Embryonic facial prominence (tissue), 1 donor: ENCODE measurements at regions not wholly inside any gene's neighbourhood (a gene's known extent, or its start where the extent isn't known, plus 50 kb on each side); places are given as distances from the start of the nearest gene placed in this dataset.

Experiments
- DNase-seq: peaks from one replicate; pipeline ENCODE4 v3.0.0-alpha.2; 2016; ENCODE audit errors: extremely low spot score

DNA sequence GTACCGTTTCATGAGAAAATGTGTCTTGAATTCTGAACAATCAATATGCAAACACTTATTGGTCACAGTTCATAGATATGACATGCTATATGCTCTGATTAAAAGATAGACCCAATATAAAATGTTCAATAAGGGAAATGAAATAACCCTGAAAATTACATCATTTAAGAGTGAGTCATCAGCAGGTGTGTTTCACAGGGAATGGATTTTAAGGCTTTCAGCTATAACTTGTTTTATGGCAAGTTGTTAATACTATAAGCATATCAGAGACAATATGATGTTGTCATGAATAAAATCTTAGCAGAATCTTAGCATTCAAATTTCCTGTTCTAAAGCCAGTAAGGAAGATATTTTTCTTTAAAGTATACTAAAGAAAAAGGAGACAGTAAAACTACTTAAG is 483.4 kb upstream of the PCDH9 start:
- no peak for DNase-seq

DNA sequence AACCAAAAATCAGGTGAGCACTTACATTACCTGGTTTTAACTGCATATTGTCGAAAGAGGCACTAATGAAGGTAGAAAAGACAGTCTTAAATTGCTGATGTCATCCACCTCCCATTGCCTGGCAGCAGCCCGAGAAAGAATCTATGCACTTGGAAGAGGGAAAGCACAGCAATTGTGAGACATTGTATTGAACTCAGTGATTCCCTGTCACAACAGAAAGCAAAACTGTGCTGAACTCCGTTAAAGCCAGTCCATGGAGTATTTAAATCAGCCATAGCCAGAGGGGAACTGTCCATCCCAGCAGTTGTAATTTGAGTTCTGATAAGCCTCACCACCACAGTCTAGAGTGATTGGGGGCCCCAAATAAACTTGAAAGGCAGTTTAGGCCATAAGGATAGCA is 466.6 kb upstream of the PCDH9 start:
- DNase-seq, result no peak

DNA sequence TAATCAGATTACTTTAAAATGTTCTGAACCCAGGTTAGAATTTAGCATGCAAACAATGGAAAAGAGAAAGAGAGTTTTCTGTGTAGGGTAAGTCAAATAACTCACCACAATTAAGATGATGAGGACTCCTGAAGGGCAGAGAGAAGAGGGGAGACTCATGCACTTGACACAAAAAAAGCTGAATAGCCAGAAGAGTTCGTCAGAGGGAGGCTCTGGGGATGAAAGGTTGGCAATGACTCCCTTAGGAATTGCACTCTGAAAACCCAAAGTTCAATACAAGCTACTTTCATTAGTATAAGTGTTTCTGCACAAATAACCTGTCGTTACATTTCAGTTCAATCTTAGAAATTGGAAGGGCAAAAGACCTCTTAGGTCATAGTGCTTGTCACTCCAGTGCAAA is 434.4 kb upstream of the PCDH9 start:
- no peak for DNase-seq

DNA sequence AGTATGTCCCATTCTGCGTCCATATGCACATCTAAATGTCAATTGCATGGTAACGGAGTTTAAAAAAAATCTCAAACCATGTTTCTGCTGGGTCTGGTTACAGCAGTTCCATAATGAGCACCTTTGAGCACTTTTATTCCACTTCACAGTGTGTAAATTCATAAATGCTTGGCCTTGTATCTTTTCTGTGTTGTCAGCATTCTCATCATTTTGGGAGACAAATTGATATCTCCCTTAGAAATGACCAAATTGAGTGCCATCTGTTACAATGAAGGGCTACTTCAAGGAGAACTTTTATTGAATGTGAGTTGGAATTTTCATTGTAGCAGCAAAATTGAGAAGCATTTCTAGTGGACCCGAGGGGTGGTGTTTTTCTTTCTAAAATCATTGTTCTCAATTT is 432.9 kb upstream of the PCDH9 start:
- no peak for DNase-seq

DNA sequence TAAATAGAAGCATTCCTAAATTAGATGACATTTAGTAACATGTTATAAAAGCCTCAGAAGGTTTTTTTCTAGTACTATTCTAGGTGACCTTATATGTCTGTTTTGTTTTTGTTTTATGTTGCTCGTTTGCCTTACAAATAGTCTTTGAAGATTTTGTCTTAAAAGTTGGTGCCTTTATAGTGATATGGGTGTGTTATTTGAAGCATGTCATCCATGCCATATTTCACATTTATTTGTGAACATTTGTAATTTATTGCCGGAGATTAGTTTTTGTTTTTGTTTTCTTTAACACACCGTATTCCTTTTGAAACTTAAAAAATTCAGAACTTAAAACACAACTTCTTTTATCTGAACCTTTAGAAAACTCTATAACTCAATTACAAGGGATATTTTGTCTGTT is 422.8 kb upstream of the PCDH9 start:
- DNase-seq, result no peak

DNA sequence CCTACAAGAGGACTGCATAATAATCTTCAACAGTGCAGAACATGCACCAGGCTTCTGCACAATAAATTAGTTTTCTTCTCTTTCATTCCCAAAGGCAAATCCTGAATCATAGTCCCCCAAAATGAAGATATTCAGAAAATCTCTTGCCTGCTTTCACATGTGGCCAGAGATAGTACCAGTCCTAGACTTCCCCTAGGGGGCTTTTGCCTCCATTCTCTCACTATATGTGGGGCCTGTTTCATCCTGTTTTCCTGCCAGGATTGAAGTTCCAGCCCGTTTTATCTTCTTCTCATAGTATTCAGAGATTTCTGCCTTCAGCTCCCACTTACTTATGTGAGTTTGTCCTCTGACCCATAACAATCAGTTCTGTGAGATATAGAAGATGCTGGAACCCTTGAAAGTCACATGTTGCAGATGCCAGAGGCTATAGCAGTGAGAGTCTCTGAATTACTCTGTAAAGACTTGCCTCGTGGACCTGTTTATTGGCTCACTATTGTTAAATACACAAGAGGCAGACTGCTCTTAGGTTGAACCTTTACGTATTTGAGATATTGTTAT is 421.9 kb upstream of the PCDH9 start:
- no peak for DNase-seq

DNA sequence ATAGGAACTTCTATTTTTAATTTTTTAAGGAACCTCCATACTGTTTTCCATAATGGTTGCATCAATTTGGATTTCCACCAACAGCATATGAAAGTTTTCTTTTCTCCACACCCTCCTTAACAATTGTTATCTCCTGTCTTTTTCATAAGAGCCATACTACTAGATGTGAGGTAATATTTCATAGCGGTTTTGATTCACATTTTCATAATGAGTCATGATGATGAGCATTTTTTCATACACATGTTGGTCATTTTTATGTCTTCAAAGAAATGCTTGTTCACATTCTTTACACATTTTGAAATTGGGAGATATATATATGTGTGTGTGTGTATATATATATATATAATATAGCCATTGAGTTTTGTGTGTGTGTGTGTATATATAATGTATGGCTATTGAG is 420.3 kb upstream of the PCDH9 start:
- no peak for DNase-seq

DNA sequence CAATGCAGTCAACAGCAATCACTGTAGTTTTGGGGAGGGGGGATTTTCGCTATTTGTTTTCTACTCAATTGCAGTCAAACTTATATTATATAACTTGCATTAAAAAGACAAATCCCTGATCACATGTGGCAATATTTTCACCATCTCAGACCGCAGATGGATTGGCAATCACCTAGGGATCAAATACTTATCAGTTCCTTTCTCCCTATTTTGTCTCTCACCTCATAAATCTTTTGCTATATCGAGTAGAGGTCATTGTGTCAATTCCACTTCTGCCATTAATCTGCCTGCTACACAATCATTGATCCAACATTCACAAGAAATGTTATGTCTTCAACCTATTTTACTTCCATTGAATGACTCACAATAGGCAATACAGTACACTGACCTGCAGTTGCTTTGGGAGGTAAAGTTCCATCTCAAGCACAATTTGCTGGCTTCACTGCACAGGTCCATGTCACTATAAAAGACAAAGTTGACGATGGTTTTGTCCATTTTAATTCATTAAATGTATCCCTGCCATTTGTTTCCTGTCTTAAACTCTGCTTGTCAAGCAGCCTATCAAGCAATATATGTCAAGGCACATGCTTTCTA is 415.8 kb upstream of the PCDH9 start:
- DNase-seq, result no peak

DNA sequence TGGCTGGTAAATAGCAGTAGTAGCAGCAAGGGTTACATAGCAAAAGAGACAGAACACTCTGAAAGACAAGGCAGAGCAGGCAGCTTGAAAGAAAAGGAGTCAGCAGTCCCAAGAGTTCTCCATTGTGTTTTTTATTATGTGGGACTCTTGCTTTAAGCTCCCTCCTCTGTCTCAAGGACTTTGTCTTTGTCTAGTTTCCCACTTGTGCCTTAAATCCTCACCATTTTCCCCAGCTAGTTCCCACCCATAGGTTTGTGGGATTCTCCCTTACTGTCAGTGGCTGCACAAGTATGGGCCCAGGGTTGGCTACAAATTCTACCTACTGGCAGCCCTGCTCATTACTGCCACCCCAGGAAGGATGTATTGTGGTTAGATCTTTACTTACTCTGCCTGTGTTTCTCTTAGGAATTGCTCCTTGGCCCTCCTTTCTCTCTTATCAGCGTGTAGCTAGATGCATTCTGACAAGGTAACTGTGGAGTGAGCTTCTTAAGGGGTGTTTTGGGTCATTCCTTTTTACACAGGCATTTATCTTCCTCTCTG is 413.4 kb upstream of the PCDH9 start:
- no peak for DNase-seq

DNA sequence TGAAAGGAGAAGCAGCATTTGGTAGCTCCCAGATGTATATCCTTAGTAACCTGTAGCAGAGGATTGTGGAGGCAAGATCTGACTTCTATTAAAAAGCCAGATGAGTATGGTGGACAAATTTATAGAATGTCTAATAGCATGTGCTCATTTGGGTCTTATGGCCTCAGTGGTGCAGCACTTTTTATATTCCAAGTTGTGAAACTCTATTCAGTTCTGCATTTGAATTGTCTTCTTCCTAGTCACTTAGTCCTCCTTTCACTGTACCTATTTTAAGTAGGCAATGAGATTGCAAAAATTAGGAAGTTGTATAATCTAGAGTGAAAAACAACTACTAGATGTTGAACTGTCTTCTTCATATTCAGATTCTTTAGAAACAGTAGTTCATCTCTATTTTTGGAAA is 412.5 kb upstream of the PCDH9 start:
- no peak for DNase-seq

DNA sequence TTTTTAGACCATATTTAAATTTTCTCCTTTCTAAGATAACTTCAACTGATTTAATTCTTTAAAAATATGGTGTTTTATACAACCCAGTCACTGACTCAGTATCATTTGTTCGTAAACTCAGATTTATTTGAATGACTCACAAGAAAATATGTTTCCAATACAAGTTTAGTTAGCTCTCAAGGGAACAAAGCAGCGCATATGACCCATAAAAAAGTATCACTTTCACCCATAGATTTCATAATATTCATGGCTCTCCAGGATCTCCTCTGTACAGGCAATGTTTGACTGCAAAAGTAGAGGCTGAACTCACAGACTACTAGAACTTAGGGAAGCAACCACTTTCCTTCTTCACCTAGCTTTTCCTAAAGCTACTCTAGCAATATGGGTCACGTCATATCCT is 405.6 kb upstream of the PCDH9 start:
- DNase-seq, result no peak

DNA sequence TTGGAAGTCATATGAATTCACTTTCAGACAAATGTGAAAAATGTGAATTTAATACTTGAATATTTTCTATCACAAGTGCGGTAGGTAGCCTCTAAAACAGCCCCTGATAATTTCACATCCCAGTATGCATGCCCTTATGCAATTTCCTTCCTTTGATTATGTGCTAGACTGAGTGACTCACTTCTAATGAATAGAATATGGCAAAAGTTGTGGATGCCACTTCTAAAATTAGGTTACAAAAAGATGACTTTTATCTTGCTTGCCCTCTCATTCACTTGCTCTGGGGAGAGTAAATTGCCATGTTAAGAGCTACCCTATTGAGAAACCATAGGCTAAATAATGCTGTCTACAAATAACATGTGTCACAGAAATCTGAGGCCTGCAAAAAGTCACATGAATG is 402.5 kb upstream of the PCDH9 start:
- DNase-seq, result no peak

DNA sequence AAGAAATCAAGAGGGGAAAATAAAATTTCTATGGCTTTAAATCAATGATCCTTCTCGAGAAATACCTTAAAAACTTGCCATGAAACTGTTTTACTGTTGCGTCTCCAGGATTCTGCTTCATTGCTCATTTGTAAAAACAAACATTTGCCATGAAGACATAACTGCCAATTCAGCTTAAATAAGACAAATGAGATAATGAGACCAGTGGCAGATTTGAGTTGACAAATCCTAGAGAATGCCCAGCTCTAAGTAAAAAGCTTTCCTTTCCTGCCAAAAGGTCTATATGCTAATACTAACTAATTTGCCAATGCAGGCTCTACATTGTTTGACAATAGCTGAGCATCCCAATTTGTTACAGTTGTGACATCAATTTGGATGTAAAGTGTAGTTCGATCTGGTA is 400.5 kb upstream of the PCDH9 start:
- DNase-seq, result no peak

DNA sequence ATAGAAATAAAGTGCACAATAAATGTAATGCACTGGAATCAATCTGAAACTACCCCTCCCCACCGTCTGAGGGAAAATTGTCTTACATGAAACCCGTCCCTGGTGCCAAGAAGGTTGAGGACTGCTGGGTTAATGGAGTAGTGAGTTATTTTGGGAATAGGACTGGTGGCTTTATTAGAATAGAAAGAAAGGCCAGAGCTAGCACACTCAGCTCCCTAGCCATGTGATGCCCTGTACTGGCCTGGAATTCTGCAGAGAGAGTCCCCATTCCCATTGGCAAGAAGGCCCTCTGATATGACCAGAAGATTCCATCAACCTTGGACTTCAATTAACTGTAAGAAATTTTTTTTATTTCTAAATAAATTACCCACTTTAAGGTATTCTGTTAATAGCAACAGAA is 393.5 kb upstream of the PCDH9 start:
- DNase-seq, result no peak

DNA sequence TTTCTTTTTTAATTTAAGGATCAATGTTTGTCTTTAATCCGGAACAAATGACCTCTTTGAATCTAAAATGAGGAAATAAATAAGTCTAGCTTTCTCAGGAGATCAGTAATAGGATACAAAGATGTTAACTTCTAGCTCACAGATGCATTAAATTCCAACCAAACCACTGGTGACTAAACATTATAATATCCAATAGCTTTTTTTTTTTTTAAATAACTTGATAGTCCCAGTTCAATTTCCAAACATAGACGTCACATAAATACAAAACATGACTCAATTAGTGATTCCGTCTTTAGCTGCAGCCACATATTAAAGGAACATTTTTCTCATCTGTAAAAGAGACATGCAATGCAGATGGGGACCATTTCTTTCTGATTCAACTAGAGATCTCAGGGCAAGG is 390.5 kb upstream of the PCDH9 start:
- no peak for DNase-seq

DNA sequence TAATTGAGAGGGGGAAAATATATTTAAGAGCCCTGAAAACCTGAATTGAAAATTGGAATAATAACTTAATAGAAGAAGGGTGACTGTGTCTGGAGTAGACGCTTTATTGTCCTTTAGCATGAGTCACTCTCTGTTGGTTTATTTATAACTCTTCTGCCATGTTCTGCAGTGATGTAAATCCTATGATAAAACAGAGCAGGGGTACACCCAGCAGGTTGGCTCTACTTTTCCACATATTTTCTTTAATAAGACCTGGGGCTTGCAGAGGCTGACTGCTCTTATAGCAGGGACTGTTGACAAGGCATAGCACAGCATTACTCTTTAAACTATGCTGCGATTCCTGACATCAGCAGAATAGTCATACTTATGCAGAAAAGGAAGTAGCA is 389.9 kb upstream of the PCDH9 start:
- no peak for DNase-seq

DNA sequence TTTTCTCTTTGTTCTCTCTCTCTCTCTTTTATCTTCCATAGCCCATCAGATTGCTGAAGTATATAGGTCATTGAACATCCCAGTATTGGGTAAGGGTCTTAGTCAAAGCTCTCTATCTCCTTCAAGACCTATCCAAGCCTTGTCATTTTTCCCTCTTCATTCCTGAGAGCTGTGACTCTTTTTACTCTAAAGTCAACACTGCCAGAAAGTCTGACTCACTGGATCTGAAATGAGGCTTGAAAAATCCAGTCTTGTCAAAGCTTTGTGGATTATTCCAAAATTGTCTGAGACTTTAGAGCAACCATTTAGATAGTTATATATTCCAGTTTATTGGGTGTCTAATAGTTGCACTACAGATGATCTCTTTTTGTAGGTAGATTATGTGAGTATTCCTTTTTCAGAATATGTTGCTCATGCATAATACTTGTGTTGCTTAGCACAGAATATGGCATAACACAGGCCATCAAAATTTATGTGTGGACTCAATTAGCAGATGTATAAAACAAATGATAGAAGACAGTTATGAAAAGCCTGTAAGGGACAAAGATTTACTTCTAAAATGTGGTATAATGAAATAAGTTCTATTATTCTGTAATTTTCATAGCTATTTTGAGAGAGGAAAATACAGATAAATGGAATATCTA is 389.3 kb upstream of the PCDH9 start:
- DNase-seq, result no peak

DNA sequence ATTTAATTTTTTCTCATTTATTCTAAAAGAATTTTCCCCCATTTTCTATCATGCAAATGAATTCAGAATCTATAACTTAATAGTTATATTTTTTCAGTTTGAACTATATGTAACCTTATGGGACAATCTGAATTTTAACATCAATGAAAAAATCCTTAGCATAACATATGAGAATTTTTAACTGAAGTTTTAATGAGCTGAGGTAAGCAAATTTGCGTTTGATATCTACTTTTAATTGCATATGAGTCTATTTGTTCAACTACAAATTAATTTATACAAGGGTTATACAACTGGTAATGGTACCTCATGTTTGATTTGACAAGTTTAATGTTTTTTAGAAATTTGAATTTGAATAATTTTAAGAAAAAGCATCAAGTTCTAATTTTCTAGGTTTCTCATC is 384.4 kb upstream of the PCDH9 start:
- no peak for DNase-seq

DNA sequence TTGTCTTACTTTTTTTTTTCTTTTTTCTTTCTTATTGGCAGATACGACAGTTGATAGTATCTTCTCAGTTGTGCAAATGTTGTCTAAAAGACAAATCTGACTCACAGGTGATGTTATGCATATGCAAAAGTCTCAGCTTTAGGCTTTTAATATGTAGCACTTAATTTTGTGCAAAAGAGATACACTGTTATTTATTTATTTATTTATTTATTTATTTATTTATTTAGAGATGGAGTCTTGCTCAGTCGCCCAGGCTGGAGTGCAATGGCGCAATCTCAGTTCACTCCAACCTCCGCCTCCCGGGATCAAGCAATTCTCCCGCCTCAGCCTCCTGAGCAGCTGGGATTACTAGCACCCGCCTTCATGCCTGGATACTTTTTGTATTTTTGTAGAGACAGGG is 383.9 kb upstream of the PCDH9 start:
- DNase-seq, result no peak

DNA sequence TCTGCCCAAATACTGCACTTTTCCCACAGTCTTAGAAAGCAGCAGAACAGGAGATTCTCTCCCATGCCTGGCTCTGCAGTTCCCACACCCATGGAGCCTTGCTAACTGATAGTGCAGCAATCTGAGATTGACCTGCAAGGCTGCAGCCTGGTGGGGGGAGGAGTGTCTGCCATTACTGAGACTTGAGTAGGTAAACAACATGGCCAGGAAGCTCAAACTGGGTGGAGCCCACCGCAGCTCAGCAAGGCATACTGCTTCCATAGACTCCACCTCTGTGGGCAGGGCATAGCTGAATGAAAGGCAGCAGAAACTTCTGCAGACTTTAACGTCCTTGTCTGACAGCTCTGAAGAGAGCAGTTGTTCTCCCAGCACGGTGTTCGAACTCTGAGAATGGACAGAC is 358.5 kb upstream of the PCDH9 start:
- DNase-seq, result no peak

DNA sequence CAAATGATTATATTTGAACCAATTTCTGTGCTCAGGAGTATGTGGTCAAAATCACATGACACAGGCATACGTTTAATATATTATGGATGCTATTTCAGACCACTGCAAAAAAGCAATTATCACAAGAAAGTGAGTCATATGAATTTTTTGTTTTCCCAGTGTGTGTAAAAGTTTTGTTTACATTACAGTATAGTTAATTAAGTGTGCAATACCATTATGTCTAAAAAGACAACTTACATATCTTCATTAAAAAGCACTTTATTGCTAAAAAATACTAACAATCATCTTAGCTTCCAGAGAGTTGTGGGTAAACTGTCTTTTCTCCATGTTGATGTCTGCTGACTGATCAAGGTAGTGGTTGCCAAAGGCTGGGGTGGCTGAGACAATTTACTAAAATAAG is 347.2 kb upstream of the PCDH9 start:
- DNase-seq, result no peak

DNA sequence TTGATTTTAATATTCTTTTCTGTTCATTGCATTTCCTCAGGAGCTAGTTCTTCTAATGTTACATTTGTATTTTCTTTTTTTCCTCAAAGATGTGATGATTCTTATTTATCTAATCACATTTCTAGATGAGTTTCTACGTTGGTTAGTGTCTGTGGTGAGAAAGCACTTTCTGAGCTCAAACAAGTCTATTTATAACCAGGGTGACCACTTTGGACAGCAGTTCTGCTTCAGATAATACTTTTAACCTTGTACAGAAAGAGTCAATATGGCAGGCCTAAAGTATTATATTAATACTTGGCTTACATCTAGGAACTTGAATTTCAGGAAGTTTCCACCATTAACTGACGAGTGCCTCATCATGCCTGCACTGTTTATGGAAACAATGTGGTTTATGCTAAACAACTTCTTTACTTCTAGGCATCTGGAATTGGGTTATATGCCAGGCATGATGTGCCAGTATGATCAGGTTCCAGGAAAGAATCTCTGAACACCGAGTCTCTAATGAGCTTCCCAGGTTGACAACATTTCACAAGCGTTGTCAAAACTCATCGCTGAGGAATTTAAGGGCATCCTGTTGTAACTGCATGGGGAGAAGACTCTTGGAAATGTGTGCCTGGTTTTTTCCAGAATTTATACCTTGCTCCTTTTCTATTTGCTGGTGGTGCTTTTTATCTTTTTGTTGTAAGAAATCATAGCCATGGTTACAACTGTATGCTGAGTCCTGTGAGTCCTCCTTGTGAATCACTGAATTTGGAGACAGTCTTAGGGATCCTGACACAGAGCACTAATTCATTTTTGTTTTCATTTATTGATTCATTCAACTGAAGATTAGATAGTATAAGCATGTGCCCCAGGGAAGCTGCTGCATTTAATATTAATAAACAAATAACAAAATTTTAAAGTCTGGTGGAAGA is 344.4 kb upstream of the PCDH9 start:
- no peak for DNase-seq

DNA sequence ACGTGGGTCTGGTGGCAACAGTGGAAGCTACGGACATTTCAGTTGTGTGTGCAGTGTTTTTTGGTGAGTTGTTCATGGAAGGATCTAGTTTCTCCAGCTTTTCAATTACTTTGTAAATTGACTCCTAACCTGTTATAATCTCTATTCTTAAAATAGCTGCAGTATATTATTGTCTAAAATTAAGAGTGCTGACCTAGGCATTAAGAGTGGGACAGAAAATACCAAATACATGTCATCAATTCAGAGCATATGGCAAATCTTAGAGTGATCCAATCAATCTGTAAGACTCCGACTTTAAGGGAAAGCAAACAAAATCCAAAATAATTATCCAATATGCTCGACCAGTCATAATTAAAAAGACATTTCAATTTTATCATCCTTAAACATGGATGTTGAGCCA is 338.1 kb upstream of the PCDH9 start:
- DNase-seq, result no peak
